ENCODE measurements at regions not wholly inside any gene's neighbourhood (a gene's known extent, or its start where the extent isn't known, plus 50 kb on each side); places are given as distances from the start of the nearest gene placed in this dataset.

- no peak for TF ChIP-seq POLR2A (IDR thresholded peaks at IDR 0.05; ENCODE audit: low read length)
- no peak for TF ChIP-seq GATA1 (IDR thresholded peaks at IDR 0.05; ENCODE audit: low read depth, low read length)
Observed at GRCh38 chr11:15818132-15818842, 538.1 kb downstream of the SOX6 start.

All from erythroblast (primary cell).